GM18951 (cell line): ENCODE measurements at regions not wholly inside any gene's neighbourhood (a gene's known extent, or its start where the extent isn't known, plus 50 kb on each side); places are given as distances from the start of the nearest gene placed in this dataset.
"Not testable (repeated sequence)": the region's sequence is repeated elsewhere in the genome, so short reads cannot be mapped to it uniquely, and the experiment has no call there.

Source experiments
- POLR2A ChIP-seq: IDR thresholded peaks from 4 replicates; pipeline ENCODE4 v1.6.1; 2011; ENCODE audit warnings: mild to moderate bottlenecking; ENCODE audit not compliant: insufficient read length, insufficient read depth; ENCODE audit errors: extremely low read depth
- in situ Hi-C: fragments of 300-500 bp; cut with MboI; formaldehyde crosslinking; loops from one replicate; pipeline ENCODE4 v1.12.0; 2022; ENCODE audit warnings: low sequenced_read_pairs, mixed read lengths, inconsistent platforms; ENCODE audit not compliant: unreplicated experiment

DNA sequence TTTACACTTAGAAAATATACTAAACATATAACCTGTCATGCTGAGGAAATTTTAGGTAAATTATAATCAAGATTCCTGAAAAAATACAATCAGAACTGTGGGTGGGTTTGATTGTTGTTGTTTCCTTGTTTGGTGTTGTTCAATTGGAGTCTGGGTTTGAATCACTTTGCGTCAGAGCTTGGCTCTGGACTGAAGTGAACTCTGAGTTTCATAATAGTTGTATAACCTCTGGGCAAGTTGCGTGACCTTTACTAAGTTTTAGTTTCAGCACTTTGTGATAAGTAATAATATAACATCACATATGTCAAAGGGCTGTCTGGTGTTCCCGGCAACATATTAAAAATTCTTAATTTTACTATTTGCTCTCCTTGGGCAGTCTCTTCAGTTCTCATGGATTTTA, 758.1 kb downstream of the RAPGEF2 start:
- in situ Hi-C loops = no loop called here
- no peak for TF ChIP-seq POLR2A

DNA sequence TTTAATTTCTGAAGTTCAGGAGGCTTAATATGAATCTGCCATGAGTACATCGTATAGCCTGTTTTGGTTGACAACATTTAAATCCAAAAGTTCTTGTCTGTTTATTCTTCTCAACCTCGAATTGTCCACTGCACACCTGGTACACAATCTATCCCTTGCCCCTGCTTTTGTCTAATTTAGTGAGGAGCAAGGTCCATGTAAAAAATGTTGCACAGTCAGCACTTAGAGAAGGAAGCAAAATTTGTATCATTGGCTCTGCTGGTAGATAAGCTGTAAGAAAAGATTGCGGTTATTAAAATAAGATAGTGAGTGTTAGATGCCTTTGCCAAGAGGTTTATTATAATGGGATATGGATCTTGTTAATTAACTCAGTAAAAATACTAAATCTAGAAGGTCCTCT, 761.5 kb downstream of the RAPGEF2 start:
- in situ Hi-C loops = no loop called here
- TF ChIP-seq POLR2A = no peak

DNA sequence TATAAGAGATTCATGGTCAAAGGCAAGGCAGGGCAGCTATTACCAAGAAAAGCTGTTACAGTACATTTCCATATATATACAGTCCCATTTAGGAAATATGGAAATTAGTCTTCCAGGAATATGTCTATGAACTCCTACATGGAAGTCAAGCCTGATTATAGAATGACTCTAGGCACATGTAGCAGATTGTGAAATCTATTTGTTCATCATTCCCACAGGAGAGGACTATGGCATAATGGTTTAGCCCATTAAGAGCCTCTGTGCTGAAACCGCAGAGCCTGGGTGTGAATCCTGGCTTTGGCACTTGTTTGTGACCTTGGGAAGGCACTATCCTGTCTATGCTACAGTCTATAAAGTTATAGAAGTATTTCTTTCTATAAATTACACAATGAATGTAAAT, 764.8 kb downstream of the RAPGEF2 start:
- no peak for TF ChIP-seq POLR2A
- in situ Hi-C loops = no loop called here

DNA sequence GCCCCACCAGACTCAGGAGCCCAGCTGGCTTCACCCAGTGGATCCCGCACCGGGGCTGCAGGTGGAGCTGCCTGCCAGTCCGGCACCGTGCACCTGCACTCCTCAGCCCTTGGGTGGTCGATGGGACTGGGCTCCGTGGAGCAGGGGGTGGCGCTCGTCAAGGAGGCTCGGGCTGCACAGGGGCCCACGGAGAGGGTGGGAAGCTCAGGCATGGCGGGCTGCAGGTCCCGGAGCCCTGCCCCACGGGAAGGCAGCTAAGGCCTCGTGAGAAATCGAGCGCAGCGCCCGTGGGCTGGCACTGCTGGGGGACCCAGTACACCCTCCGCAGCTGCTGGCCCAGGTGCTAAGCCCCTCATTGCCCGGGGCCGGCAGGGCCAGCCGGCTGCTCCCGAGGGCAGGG, 766.1 kb downstream of the RAPGEF2 start:
- in situ Hi-C loops = not testable (repeated sequence)

DNA sequence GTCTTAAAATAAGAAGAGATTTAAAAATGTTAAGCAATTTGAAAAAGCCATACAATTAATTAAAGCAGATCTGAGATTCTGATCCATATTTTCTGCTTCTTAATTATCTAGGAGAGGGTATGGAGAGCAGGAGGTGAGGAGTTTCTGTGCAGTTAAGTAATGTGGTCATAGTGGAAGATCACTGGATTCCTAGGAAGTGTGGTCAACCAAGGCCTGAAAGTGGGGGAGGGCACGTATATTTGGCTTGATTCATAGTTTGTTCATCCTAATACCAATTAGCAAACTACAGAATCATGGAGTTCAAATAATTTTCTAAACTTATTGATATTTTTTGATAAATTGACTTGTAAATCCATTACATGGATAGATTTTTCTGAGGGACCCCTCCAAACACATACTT, 768.3 kb downstream of the RAPGEF2 start:
- in situ Hi-C loops = no loop called here
- no peak for TF ChIP-seq POLR2A

DNA sequence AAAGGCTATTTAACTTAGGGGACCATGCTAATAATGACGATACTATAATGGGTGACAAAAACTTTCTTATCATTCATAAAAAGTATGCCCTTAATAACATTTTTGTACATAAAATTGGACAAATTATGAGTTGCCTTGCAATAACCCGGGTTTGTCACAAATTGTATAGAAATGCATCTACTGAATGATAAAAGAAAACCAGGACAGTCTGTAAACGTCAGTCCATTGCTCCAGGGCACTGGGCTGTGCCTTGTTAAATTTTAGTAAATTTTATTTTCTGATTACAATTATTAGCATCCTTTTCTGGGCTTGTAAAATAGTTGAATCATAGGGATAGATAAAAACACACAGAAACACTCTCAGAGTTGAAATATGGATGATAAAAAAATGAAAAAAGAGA, 778.3 kb downstream of the RAPGEF2 start:
- TF ChIP-seq POLR2A = no peak
- in situ Hi-C loops = no loop called here

DNA sequence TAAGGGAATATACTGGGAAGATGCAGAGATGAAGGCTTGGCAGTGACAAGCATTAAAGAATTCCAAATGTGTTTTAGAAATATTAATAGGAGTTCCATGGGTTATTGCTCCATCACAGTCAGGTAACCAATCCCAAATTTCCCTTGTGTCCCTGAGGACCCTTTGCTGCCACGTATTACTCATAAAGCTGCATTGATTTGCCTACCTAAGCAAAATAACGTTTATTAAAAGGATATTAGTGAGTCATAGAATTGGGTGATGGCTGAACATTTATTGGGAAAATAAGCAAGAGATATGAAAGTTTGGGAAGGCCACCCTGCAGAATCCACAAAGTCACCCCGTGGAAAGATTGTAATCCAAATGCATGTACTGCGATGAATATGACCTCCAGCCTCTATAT, 782.1 kb downstream of the RAPGEF2 start:
- TF ChIP-seq POLR2A = no peak
- in situ Hi-C loops = no loop called here

DNA sequence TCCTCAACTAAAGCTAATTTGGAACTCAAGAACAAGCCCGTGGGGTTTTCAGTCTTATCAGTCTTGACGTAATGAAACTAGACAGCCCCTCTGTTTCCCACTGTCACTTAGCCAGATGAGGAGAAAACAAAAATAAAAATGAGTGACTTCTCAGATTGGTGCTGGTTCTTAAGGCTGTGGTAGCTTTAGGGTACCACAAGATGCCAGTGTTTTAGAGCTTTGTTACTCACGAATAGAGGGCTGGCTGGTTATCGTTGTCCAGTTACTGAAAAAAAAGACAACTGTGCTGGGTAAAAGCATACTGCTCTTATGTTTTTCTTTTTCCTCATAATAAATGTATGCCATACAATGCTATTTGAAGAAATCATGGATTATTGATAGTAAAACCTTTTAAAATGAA, 796.7 kb downstream of the RAPGEF2 start:
- no peak for TF ChIP-seq POLR2A
- in situ Hi-C loops = no loop called here

DNA sequence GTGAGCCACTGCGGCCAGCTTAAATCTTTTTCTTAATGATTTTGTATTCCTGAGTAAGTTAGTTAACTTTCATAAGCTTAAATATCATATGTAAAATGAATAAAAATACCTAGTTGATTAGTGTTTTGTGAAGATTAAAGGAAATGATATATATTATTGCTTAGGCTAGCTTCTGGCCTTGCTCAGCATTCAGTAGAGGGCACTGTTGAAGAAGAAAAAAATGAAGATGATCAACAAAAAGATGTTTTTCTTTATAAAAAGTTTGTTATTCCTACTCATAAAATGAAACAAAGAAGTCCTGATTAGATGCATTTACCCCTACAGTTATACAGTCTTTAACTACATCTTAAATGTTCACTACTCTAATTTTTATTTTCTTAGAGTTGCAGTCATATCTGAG, 797.7 kb downstream of the RAPGEF2 start:
- in situ Hi-C loops = no loop called here

DNA sequence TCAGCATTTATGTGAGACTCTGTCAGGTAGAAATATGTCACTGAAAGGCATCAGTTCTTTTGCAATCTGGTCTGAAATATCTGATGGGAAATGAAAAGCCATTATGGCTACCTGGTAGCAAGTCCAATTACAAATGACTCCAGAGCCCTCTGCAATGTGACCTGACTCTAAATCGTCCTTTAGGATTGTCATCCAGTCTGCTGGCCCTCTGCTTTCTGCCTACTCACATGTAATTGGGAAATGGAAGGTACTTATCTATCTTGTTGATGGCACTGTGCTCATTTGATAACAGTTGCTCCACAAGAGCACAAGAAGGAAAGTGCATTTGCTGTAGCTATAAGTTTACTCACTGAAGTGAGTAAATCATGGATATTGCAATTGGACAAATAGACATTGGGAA, 799.8 kb downstream of the RAPGEF2 start:
- in situ Hi-C loops = no loop called here
- TF ChIP-seq POLR2A = no peak

More for the DNA sequence above, 797.7 kb downstream of the RAPGEF2 start:
- no peak for TF ChIP-seq POLR2A

DNA sequence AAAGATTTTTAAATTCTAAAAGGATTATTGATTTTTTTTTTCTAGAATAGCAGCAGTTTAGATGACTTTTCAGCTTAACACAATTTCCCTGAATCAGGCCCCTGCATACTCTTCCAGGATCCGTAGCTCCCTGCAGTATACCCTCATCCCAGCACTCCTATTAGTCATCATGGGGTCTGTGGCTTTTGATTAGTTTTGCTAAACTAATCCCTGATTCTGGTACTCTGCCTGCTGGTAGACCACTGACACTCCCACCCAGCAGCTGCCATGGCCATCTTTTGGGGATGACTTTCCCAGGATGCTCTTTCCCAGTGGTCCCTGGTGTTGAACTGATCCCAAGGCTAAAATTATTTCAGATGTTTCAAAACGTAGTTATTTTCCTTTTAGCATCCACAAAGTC, 802.0 kb downstream of the RAPGEF2 start:
- TF ChIP-seq POLR2A = no peak
- in situ Hi-C loops = no loop called here

DNA sequence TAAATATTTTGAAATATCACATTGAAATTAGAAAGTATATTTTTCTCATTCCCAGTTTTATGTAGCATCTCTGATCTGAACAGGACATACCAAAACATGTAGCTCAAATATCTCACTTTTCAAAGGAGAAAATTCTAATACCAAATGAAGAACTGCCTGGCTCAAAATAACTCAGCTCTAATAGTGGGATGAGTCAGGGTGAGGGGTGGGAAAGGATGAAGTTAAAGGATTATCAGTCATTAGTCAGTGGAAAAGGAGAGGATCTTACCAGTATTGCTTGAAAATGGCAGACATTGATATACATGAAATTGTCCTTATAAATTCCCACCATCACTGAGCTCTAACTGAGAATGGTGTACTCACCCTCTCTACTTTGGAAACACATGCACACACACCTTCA, 803.2 kb downstream of the RAPGEF2 start:
- TF ChIP-seq POLR2A = no peak
- in situ Hi-C loops = no loop called here

DNA sequence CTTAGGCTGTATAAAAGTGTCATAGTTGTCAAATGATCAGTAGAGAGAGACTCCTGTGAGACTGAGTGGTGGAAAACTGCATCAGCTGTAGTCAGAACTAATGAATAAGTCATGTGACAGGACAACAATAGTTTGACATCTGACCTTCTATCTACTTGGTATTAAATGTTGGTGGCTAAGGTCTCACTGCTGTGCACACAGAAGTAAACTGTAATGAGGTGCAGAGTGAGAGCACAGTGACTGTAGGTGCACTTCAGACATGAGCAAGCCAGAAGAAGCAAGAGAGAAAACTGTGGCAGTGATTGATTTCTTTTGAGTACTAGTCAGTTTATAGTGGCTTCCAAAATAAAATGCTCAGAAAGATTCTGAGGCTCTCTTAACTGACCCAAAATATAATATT, 803.6 kb downstream of the RAPGEF2 start:
- in situ Hi-C loops = no loop called here
- no peak for TF ChIP-seq POLR2A

DNA sequence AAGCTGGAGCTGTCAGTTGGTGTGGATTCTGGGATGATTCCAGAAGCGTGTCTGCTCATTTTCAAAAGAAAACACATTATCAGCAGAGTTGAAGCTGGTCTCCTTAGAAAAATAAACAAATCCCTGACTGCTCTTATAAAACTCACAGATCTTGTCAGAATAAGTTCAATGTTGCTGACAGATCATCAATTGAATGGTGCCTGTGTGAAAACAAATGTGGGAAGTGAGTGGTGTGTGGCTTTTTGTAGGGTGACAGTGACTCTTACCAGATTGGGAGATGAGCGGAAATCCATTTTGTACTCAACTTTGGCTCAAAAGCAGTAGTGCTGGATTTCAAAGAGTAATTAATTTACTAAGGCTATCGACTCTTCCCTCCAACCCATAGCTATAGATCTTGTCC, 807.8 kb downstream of the RAPGEF2 start:
- TF ChIP-seq POLR2A = no peak
- in situ Hi-C loops = no loop called here

DNA sequence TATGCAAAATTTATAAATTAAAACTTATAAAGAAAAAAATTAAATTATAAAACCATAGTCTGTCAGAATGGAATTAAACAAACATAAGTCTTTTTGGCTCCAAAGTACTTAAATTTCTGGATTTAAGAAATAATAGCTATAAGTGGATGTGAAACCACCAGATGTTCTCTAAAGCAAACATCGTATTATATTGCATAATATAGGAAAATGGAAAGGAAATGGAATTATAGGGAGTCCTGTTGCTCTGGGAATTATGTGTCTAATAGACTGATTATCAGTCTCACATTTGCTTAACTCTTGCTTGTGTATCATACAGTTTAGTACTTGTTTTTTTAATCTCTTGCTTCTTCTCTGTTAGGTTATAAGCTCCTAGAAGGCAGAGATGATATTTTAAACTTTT, 819.2 kb downstream of the RAPGEF2 start:
- in situ Hi-C loops = no loop called here
- no peak for TF ChIP-seq POLR2A
